GM18505 (cell line): ENCODE measurements at regions not wholly inside any gene's neighbourhood (a gene's known extent, or its start where the extent isn't known, plus 50 kb on each side); places are given as distances from the start of the nearest gene placed in this dataset.

ENCODE experiments used
- ATAC-seq: cut with Tn5 transposase; IDR thresholded peaks from one replicate; pipeline ENCODE4 v1.9.1; 2021; ENCODE audit not compliant: unreplicated experiment
- POLR2A ChIP-seq: IDR thresholded peaks from 4 replicates; pipeline ENCODE4 v1.6.1; 2011; ENCODE audit warnings: borderline replicate concordance; ENCODE audit not compliant: insufficient read depth, insufficient read length; ENCODE audit errors: extremely low read depth

DNA sequence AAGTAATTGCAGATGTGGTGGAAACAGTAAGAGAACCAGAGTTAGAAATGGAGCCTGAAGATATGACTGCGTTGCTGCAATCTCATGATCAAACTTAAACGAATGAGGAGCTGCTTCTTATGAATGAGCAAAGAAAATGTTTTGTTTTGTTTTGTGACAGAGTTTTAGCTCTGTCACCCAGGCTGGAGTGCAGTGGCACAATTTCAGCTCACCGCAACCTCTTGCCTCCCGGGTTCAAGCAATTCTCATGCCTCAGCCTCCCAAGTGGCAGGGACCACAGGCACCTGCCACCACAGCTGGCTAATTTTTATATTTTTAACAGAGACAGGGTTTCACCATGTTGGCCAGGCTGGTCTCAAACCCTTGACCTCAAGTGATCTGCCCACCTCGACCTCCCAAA is 53.3 kb upstream of the NFASC start:
- ATAC-seq, result no peak
- no peak for TF ChIP-seq POLR2A

DNA sequence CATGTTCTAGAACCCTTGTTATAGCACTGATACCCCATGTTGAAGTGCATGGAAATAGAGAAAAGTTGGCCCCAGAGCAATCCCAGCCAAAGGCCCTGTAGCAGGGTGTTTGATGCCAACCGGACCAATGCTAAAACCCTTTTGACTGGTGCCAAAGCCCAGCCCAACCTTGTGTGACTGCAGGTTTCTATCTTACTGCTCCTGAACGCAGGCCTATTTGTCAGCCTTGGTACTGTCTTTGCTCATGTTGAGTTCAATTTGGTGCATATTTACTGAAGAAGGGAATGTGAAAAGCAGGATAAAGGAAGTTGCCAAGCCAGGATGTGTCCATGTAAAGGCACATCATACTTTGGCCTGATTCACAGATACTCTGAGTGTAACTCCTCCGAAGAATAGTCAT is 51.7 kb upstream of the NFASC start:
- ATAC-seq, result no peak
- TF ChIP-seq POLR2A, result no peak

DNA sequence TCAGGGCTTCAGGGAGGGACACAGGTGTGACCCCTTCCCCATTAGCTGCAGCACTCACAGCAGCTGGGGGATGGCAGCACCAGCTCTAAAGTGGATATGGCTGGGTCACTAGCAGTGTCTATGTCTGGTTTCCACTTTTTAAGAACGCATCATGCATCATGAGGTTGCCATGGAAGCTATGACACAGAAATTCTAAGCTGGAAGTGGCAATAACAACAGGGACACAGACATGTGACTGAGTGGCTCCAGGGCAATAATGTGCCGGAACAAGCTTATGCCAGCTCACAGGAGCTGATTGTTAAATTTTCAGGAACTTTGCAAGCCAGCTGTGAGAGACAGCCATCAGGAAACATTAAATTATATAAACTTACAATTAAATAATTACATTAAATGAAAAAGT is 51.2 kb upstream of the NFASC start:
- no peak for TF ChIP-seq POLR2A
- no peak for ATAC-seq
